SK-N-SH treated with all-trans-retinoic acid at 6 μM for 48 hours (cell line): ENCODE measurements at regions not wholly inside any gene's neighbourhood (a gene's known extent, or its start where the extent isn't known, plus 50 kb on each side); places are given as distances from the start of the nearest gene placed in this dataset.
A peak's percentile ranks its signal among the peaks of the same experiment; 100 is the strongest.

Source experiments
- ATAC-seq: fragments of 200-7000 bp; cut with Tn5 transposase; 3 replicates; pipeline ENCODE4 v1.9.1; 2020; ENCODE audit warnings: mild to moderate bottlenecking, moderate library complexity
- ARNTL ChIP-seq: fragments of 450-650 bp; formaldehyde crosslinking; IDR thresholded peaks from 2 replicates; pipeline ENCODE4 v1.5.0; 2020; ENCODE audit warnings: low read depth, mild to moderate bottlenecking, moderate library complexity, borderline replicate concordance
- BACH2 ChIP-seq: fragments of 250-450 bp; sonication (Bioruptor Pico); IDR thresholded peaks from 2 replicates; pipeline ENCODE4 v1.9.0; 2021; ENCODE audit warnings: mild to moderate bottlenecking, borderline replicate concordance
- CSDC2 ChIP-seq: fragments of 250-450 bp; sonication (Bioruptor Pico); IDR thresholded peaks from 2 replicates; pipeline ENCODE4 v1.5.0; 2020; ENCODE audit warnings: mild to moderate bottlenecking, moderate library complexity
- CSRNP3 ChIP-seq: fragments of 250-450 bp; sonication (Bioruptor Pico); IDR thresholded peaks from 2 replicates; pipeline ENCODE4 v1.5.1; 2021; ENCODE audit warnings: mild to moderate bottlenecking, moderate library complexity
- ESRRG ChIP-seq: fragments of 250-450 bp; sonication (Bioruptor Pico); IDR thresholded peaks from 2 replicates; pipeline ENCODE4 v1.6.1; 2021; ENCODE audit warnings: mild to moderate bottlenecking
- GLIS3 ChIP-seq: fragments of 250-450 bp; sonication (Bioruptor Pico); IDR thresholded peaks from 2 replicates; pipeline ENCODE4 v1.5.0; 2020; ENCODE audit warnings: mild to moderate bottlenecking, moderate library complexity
- OSR1 ChIP-seq: fragments of 250-450 bp; sonication (Bioruptor Pico); IDR thresholded peaks from 2 replicates; pipeline ENCODE4 v1.8.0; 2022; ENCODE audit warnings: moderate library complexity, mild to moderate bottlenecking, inconsistent platforms
- PATZ1 ChIP-seq: fragments of 250-450 bp; sonication (Bioruptor Pico); IDR thresholded peaks from 2 replicates; pipeline ENCODE4 v1.8.0; 2020; ENCODE audit warnings: mild to moderate bottlenecking, moderate library complexity, borderline replicate concordance
- POU6F1 ChIP-seq: fragments of 250-450 bp; sonication (Bioruptor Pico); IDR thresholded peaks from 2 replicates; pipeline ENCODE4 v1.8.0; 2021; ENCODE audit warnings: low read depth, mild to moderate bottlenecking, moderate library complexity, borderline replicate concordance
- PPARA ChIP-seq: fragments of 250-450 bp; sonication (Bioruptor Pico); IDR thresholded peaks from 2 replicates; pipeline ENCODE4 v1.5.0; 2020; ENCODE audit warnings: mild to moderate bottlenecking, borderline replicate concordance
- RARB ChIP-seq: fragments of 250-450 bp; sonication (Bioruptor Pico); IDR thresholded peaks from 2 replicates; pipeline ENCODE4 v1.8.0; 2021; ENCODE audit warnings: mild to moderate bottlenecking, moderate library complexity
- SNAI2 ChIP-seq: fragments of 250-450 bp; sonication (Bioruptor Pico); IDR thresholded peaks from 2 replicates; pipeline ENCODE4 v1.5.0; 2020; ENCODE audit warnings: mild to moderate bottlenecking, moderate library complexity
- TCF4 ChIP-seq: fragments of 250-450 bp; sonication (Bioruptor Pico); IDR thresholded peaks from 2 replicates; pipeline ENCODE4 v1.8.0; 2021; ENCODE audit warnings: mild to moderate bottlenecking, moderate library complexity, borderline replicate concordance
- TOX ChIP-seq: fragments of 250-450 bp; sonication (Bioruptor Pico); IDR thresholded peaks from 2 replicates; pipeline ENCODE4 v1.8.0; 2021; ENCODE audit warnings: mild to moderate bottlenecking, moderate library complexity, borderline replicate concordance
- TSHZ2 ChIP-seq: fragments of 250-450 bp; sonication (Bioruptor Pico); IDR thresholded peaks from 2 replicates; pipeline ENCODE4 v1.5.0; 2020; ENCODE audit warnings: mild to moderate bottlenecking, moderate library complexity
- ZC3H10 ChIP-seq: fragments of 250-450 bp; sonication (Bioruptor Pico); IDR thresholded peaks from 2 replicates; pipeline ENCODE4 v1.5.1; 2021; ENCODE audit warnings: mild to moderate bottlenecking, moderate library complexity
- ZFP3 ChIP-seq: fragments of 250-450 bp; sonication (Bioruptor Pico); IDR thresholded peaks from 2 replicates; pipeline ENCODE4 v1.5.0; 2020; ENCODE audit warnings: mild to moderate bottlenecking, moderate library complexity
- ZFP30 ChIP-seq: fragments of 450-650 bp; formaldehyde crosslinking; IDR thresholded peaks from 2 replicates; pipeline ENCODE4 v1.5.0; 2022; ENCODE audit warnings: mild to moderate bottlenecking, moderate library complexity
- ZNF565 ChIP-seq: fragments of 450-650 bp; formaldehyde crosslinking; conservative IDR thresholded peaks from 2 replicates; pipeline ENCODE4 v1.5.0; 2020; ENCODE audit warnings: low read depth, mild to moderate bottlenecking, moderate library complexity
- ZNF70 ChIP-seq: fragments of 450-650 bp; formaldehyde crosslinking; IDR thresholded peaks from 2 replicates; pipeline ENCODE4 v1.5.0; 2020; ENCODE audit warnings: mild to moderate bottlenecking, moderate library complexity
- ZNF8 ChIP-seq: fragments of 450-650 bp; formaldehyde crosslinking; IDR thresholded peaks from 2 replicates; pipeline ENCODE4 v1.5.0; 2020; ENCODE audit warnings: mild to moderate bottlenecking, moderate library complexity

GRCh38 chr13:33676045-33676989 lies 141.6 kb upstream of the RFC3 start:
- ATAC-seq = peak; percentile 99
- TF ChIP-seq CSDC2 (CRISPR knock-in tag) = no peak
- TF ChIP-seq ARNTL (CRISPR knock-in tag) = no peak
- TF ChIP-seq ZFP30 (CRISPR knock-in tag) = no peak
- no peak for TF ChIP-seq TSHZ2
- no peak for TF ChIP-seq GLIS3 (CRISPR knock-in tag)
- TF ChIP-seq OSR1 (CRISPR knock-in tag) = no peak
- no peak for TF ChIP-seq ZNF8 (CRISPR knock-in tag)
- no peak for TF ChIP-seq CSRNP3 (CRISPR knock-in tag)
- no peak for TF ChIP-seq ZFP3 (CRISPR knock-in tag)

GRCh38 chr13:33677215-33677614 lies 140.7 kb upstream of the RFC3 start:
- ATAC-seq = no peak
- TF ChIP-seq OSR1 (CRISPR knock-in tag) = no peak
- no peak for TF ChIP-seq CSDC2 (CRISPR knock-in tag)
- TF ChIP-seq ZFP30 (CRISPR knock-in tag) = no peak
- no peak for TF ChIP-seq TOX (CRISPR knock-in tag)
- no peak for TF ChIP-seq GLIS3 (CRISPR knock-in tag)
- TF ChIP-seq ZC3H10 (CRISPR knock-in tag) = no peak
- TF ChIP-seq ZNF70 (CRISPR knock-in tag) = no peak
- TF ChIP-seq SNAI2 = no peak
- TF ChIP-seq RARB (CRISPR knock-in tag) = no peak
- no peak for TF ChIP-seq PPARA (CRISPR knock-in tag)
- TF ChIP-seq TCF4 (CRISPR knock-in tag) = no peak
- no peak for TF ChIP-seq ZNF565 (CRISPR knock-in tag)
- TF ChIP-seq ARNTL (CRISPR knock-in tag) = no peak
- no peak for TF ChIP-seq BACH2 (CRISPR knock-in tag)
- TF ChIP-seq ZFP3 (CRISPR knock-in tag) = no peak
- no peak for TF ChIP-seq PATZ1 (CRISPR knock-in tag)
- no peak for TF ChIP-seq ESRRG (CRISPR knock-in tag)
- no peak for TF ChIP-seq CSRNP3 (CRISPR knock-in tag)
- TF ChIP-seq POU6F1 (CRISPR knock-in tag) = no peak
